PC-3 (cell line): ENCODE measurements at regions not wholly inside any gene's neighbourhood (a gene's known extent, or its start where the extent isn't known, plus 50 kb on each side); places are given as distances from the start of the nearest gene placed in this dataset.

Source experiments
- ATAC-seq: fragments of 200-7000 bp; cut with Tn5 transposase; 2 replicates; pipeline ENCODE4 v1.9.1; 2020; ENCODE audit warnings: mild to moderate bottlenecking, moderate library complexity
- BruUV-seq: library from RNA; stranded (reverse); fragments of 400-500 nt; replicated peaks from 2 replicates; lab custom pipeline; 2021; lab: Mats Ljungman, UMichigan
- CTCF ChIA-PET: fragments of 300-600 bp; sonication (Branson Sonifier 250); formaldehyde crosslinking; loops from one replicate; lab custom pipeline; 2022; ENCODE audit warnings: antibody characterized with exemption; lab: Charles Lee
- POLR2A ChIA-PET: fragments of 300-600 bp; sonication (Branson Sonifier 250); formaldehyde crosslinking; loops from one replicate; lab custom pipeline; 2022; ENCODE audit warnings: antibody characterized with exemption; ENCODE audit not compliant: unreplicated experiment; lab: Charles Lee
- DNase-seq: peaks from one replicate; pipeline ENCODE4 v3.0.0-alpha.2; 2015
- H2AFZ ChIP-seq: fragments of 300-600 bp; sonication (generic); 2 replicates; pipeline ENCODE4 v1.6.0; 2016; ENCODE audit warnings: antibody characterized with exemption, low read length
- H3F3A ChIP-seq: fragments of 300-600 bp; sonication (generic); one replicate; pipeline ENCODE4 v1.6.0; 2017; ENCODE audit warnings: antibody characterized with exemption, low read length, control low read depth, mild to moderate bottlenecking; ENCODE audit not compliant: unreplicated experiment
- H3K27ac ChIP-seq: fragments of 300-600 bp; sonication (generic); 2 replicates; pipeline ENCODE4 v1.5.1; 2016; ENCODE audit warnings: mild to moderate bottlenecking, low read length
- H3K27me3 ChIP-seq: fragments of 300-600 bp; sonication (generic); 2 replicates; pipeline ENCODE4 v1.6.1; 2016; ENCODE audit warnings: low read length, mixed read lengths
- H3K36me3 ChIP-seq: fragments of 300-600 bp; sonication (generic); 2 replicates; pipeline ENCODE4 v1.6.1; 2016; ENCODE audit warnings: low read depth, mixed run types, low read length, mixed read lengths
- H3K4me1 ChIP-seq: fragments of 300-600 bp; sonication (generic); 2 replicates; pipeline ENCODE4 v1.5.1; 2016; ENCODE audit warnings: low read length; ENCODE audit not compliant: insufficient read depth
- H3K4me2 ChIP-seq: fragments of 300-600 bp; sonication (generic); 2 replicates; pipeline ENCODE4 v1.6.0; 2016; ENCODE audit warnings: low read length
- H3K4me3 ChIP-seq: fragments of 300-600 bp; sonication (generic); 2 replicates; pipeline ENCODE4 v1.5.1; 2016; ENCODE audit warnings: mild to moderate bottlenecking, low read length, mixed read lengths
- H3K79me2 ChIP-seq: fragments of 300-600 bp; sonication (generic); 2 replicates; pipeline ENCODE4 v1.6.1; 2017; ENCODE audit warnings: low read length, mixed read lengths
- H3K9ac ChIP-seq: fragments of 300-600 bp; sonication (generic); 2 replicates; pipeline ENCODE4 v1.6.0; 2016; ENCODE audit warnings: mild to moderate bottlenecking, low read length
- H3K9me2 ChIP-seq: fragments of 300-600 bp; sonication (generic); replicated peaks from 2 replicates; pipeline ENCODE4 v1.6.1; 2016; ENCODE audit warnings: mixed run types, low read length, mixed read lengths
- H3K9me3 ChIP-seq: fragments of 300-600 bp; sonication (generic); 2 replicates; pipeline ENCODE4 v1.6.1; 2016; ENCODE audit warnings: low read length, mixed read lengths
- H4K20me1 ChIP-seq: fragments of 300-600 bp; sonication (generic); 2 replicates; pipeline ENCODE4 v1.6.1; 2016; ENCODE audit warnings: low read length, mixed read lengths
- CTCF ChIP-seq: fragments of 300-600 bp; sonication (generic); conservative IDR thresholded peaks from 2 replicates; pipeline ENCODE4 v1.5.1; 2017; ENCODE audit warnings: antibody characterized with exemption, low read depth, mild to moderate bottlenecking, low read length
- EZH2 ChIP-seq: fragments of 300-600 bp; sonication (generic); IDR thresholded peaks from one replicate; pipeline ENCODE4 v1.6.1; 2017; ENCODE audit warnings: antibody characterized with exemption, mild to moderate bottlenecking, low read length; ENCODE audit not compliant: unreplicated experiment
- EZH2phosphoT487 ChIP-seq: fragments of 300-600 bp; sonication (generic); IDR thresholded peaks from 2 replicates; pipeline ENCODE4 v1.6.1; 2018; ENCODE audit warnings: mild to moderate bottlenecking, antibody characterized with exemption, low read length, borderline replicate concordance
- intact Hi-C: fragments of 100-400 bp; cut with micrococcal nuclease; formaldehyde crosslinking; loops from 2 replicates; pipeline ENCODE4 v1.9.0; 2023

GRCh38 chrX:122026665-122027064 lies 979.3 kb downstream of the GLUD2 start:
- H3K4me3 ChIP-seq: no peak overlapping the region
- H4K20me1 ChIP-seq: no peaks in the 10 kb centered on the region
- no peaks in the 10 kb centered on the region for H3K9me3 ChIP-seq
- H3K4me2 ChIP-seq: no peak overlapping the region
- H3K27me3 ChIP-seq: no peaks in the 10 kb centered on the region
- no peak overlapping the region for H2AFZ ChIP-seq
- ChIA-PET POLR2A (no interaction called here), CTCF (no interaction called here)
- H3K36me3 ChIP-seq: no peaks in the 10 kb centered on the region
- intact Hi-C loops: no loop called here
- TF ChIP-seq CTCF (no peak), EZH2 (no peak), EZH2phosphoT487 (no peak)
- DNase-seq (no peak), ATAC-seq (no peak)
- no TSS peak for BruUV-seq
- no peaks in the 10 kb centered on the region for H3F3A ChIP-seq
- H3K9ac ChIP-seq: no peak overlapping the region
- no peaks in the 10 kb centered on the region for H3K9me2 ChIP-seq
- H3K79me2 ChIP-seq: no peaks in the 10 kb centered on the region
- no peaks in the 10 kb centered on the region for H3K4me1 ChIP-seq
- H3K27ac ChIP-seq: no peak overlapping the region

GRCh38 chrX:122046226-122046625 lies 998.8 kb downstream of the GLUD2 start:
- Histone ChIP-seq H3K9ac (no peak overlapping the region), H3K27ac (no peak overlapping the region), H3K4me3 (no peak overlapping the region), H3K4me1 (no peaks in the 10 kb centered on the region), H3K9me2 (no peaks in the 10 kb centered on the region), H3F3A (no peaks in the 10 kb centered on the region), H2AFZ (no peak overlapping the region), H3K4me2 (no peak overlapping the region), H3K9me3 (no peaks in the 10 kb centered on the region), H3K27me3 (no peaks in the 10 kb centered on the region), H3K36me3 (no peaks in the 10 kb centered on the region), H4K20me1 (no peaks in the 10 kb centered on the region), H3K79me2 (no peaks in the 10 kb centered on the region)
- ATAC-seq (no peak), DNase-seq (no peak)
- intact Hi-C loops: no loop called here
- no peak for TF ChIP-seq EZH2phosphoT487
- no peak for TF ChIP-seq EZH2
- TF ChIP-seq CTCF: no peak
- no TSS peak for BruUV-seq
- ChIA-PET POLR2A (no interaction called here), CTCF (no interaction called here)

- ChIA-PET CTCF (no interaction called here), POLR2A (no interaction called here)
- Histone ChIP-seq H3K4me3 (no peak overlapping the region), H4K20me1 (no peaks in the 10 kb centered on the region), H3K4me1 (no peaks in the 10 kb centered on the region), H2AFZ (no peak overlapping the region), H3K27ac (no peak overlapping the region), H3F3A (no peaks in the 10 kb centered on the region), H3K27me3 (no peaks in the 10 kb centered on the region), H3K4me2 (no peak overlapping the region), H3K9me2 (no peaks in the 10 kb centered on the region), H3K79me2 (no peaks in the 10 kb centered on the region), H3K9me3 (no peaks in the 10 kb centered on the region), H3K9ac (no peak overlapping the region), H3K36me3 (no peaks in the 10 kb centered on the region)
- ATAC-seq (no peak), DNase-seq (no peak)
- BruUV-seq: no TSS peak
- intact Hi-C loops: no loop called here
- TF ChIP-seq EZH2 (no peak), EZH2phosphoT487 (no peak), CTCF (no peak)
Measured at GRCh38 chrX:122046815-122047214, 999.4 kb downstream of the GLUD2 start.
